SU-DHL-6 (cell line): ENCODE measurements at regions not wholly inside any gene's neighbourhood (a gene's known extent, or its start where the extent isn't known, plus 50 kb on each side); places are given as distances from the start of the nearest gene placed in this dataset.

Experiments
- CTCF ChIP-seq: fragments of 200-600 bp; sonication (generic); IDR thresholded peaks from one replicate; pipeline ENCODE4 v1.5.1; 2017; ENCODE audit warnings: antibody characterized with exemption, mild to moderate bottlenecking, low read length, moderate library complexity; ENCODE audit not compliant: insufficient read depth, poor library complexity, severe bottlenecking
- EZH2phosphoT487 ChIP-seq: fragments of 200-600 bp; sonication (generic), shearing (Covaris generic); conservative IDR thresholded peaks from 2 replicates; pipeline ENCODE4 v1.6.1; 2018; ENCODE audit warnings: mild to moderate bottlenecking, antibody characterized with exemption, low read length, moderate library complexity, mixed read lengths

- TF ChIP-seq CTCF (no peak), EZH2phosphoT487 (no peak)
These were observed 180.5 kb downstream of the RSL24D1 start for GRCh38 chr15:55016225-55016624.
